HepG2 (cell line): ENCODE measurements at regions not wholly inside any gene's neighbourhood (a gene's known extent, or its start where the extent isn't known, plus 50 kb on each side); places are given as distances from the start of the nearest gene placed in this dataset.

Source experiments
- ATAC-seq: fragments of 200-7000 bp; cut with Tn5 transposase; 3 replicates; pipeline ENCODE4 v1.9.1; 2020; ENCODE audit warnings: mild to moderate bottlenecking, moderate library complexity
- BruUV-seq: library from RNA; stranded (reverse); fragments of 400-500 nt; replicated peaks from 2 replicates; lab custom pipeline; 2021; lab: Mats Ljungman, UMichigan
- CTCF ChIA-PET: fragments of 300-600 bp; formaldehyde crosslinking; extraction: SDS; loops from one replicate; lab custom pipeline; 2021; ENCODE audit warnings: low total read pairs, inconsistent platforms, low intra/inter-chr PET ratio; lab: Yijun Ruan, JAX
- POLR2A ChIA-PET: fragments of 350-600 bp; sonication (Branson Sonifier 250); formaldehyde crosslinking; loops from one replicate; lab custom pipeline; 2020; ENCODE audit warnings: antibody characterized with exemption, inconsistent platforms; lab: Yijun Ruan, JAX
- DNase-seq: peaks from one replicate; pipeline ENCODE4 v3.0.0-alpha.2; 2015; ENCODE audit warnings: low spot score
- FAIRE-seq: peaks from 3 replicates; lab custom pipeline; 2011; peaks lifted over from hg19 to GRCh38; lab: Jason Lieb, UNC
- H2AFZ ChIP-seq: one replicate; pipeline ENCODE4 v1.6.1; 2011; ENCODE audit warnings: low read length, inconsistent platforms
- H3K27ac ChIP-seq: fragments of 300-600 bp; 3 replicates; pipeline ENCODE4 v1.8.0; 2011; ENCODE audit warnings: mixed run types, mild to moderate bottlenecking, mixed read lengths, low read length, inconsistent platforms; ENCODE audit not compliant: insufficient read depth; ENCODE audit errors: extremely low read length
- H3K27me3 ChIP-seq, 2 experiments: fragments of 200-600 bp in 1 of 2; 2 replicates in 1 of 2; 3 replicates in 1 of 2; pipeline versions ENCODE4 v1.6.0 to v1.8.0; 2011; ENCODE audit warnings: low read length in 2 of 2, mild to moderate bottlenecking in 2 of 2, moderate library complexity in 2 of 2, inconsistent platforms in 1 of 2; ENCODE audit not compliant: insufficient read depth in 2 of 2, control insufficient read depth in 1 of 2
- H3K36me3 ChIP-seq, 2 experiments: fragments of 200-600 bp in 1 of 2; replicated peaks in 1 of 2; 2 replicates in 1 of 2; 3 replicates in 1 of 2; pipeline versions ENCODE4 v1.5.1 to v1.8.0; 2011; ENCODE audit warnings: low read length in 2 of 2, inconsistent platforms in 1 of 2; ENCODE audit not compliant: insufficient read depth in 2 of 2, control insufficient read depth in 1 of 2
- H3K4me1 ChIP-seq: 2 replicates; pipeline ENCODE4 v1.5.1; 2012; ENCODE audit warnings: low read length, inconsistent platforms; ENCODE audit not compliant: insufficient read depth
- H3K4me2 ChIP-seq: 2 replicates; pipeline ENCODE4 v1.6.0; 2011; ENCODE audit warnings: low read depth, low read length, inconsistent platforms
- H3K4me3 ChIP-seq, 3 experiments: fragments of 200-600 bp in 1 of 3; sonication (generic), shearing (Covaris generic) in 1 of 3; replicated peaks in 1 of 3; 2 replicates each; pipeline ENCODE4 v1.5.1; 2011 to 2016; ENCODE audit warnings: low read length in 3 of 3, inconsistent platforms in 2 of 3, low read depth in 2 of 3, mild to moderate bottlenecking in 2 of 3, control low read depth in 1 of 3, mixed read lengths in 1 of 3; ENCODE audit not compliant: insufficient read depth in 1 of 3
- H3K79me2 ChIP-seq: one replicate; pipeline ENCODE4 v1.6.1; 2011; ENCODE audit warnings: low read length, inconsistent platforms; ENCODE audit not compliant: insufficient read depth
- H3K9ac ChIP-seq: 2 replicates; pipeline ENCODE4 v1.6.0; 2011; ENCODE audit warnings: mild to moderate bottlenecking, low read depth, low read length, inconsistent platforms; ENCODE audit not compliant: insufficient read depth
- H3K9me3 ChIP-seq: 2 replicates; pipeline ENCODE4 v1.5.1; 2012; ENCODE audit warnings: mild to moderate bottlenecking, low read length
- H4K20me1 ChIP-seq: 2 replicates; pipeline ENCODE4 v1.6.0; 2011; ENCODE audit warnings: inconsistent platforms, mild to moderate bottlenecking, low read length, moderate library complexity; ENCODE audit not compliant: insufficient read depth
- BCL3 ChIP-seq: sonication (generic); formaldehyde crosslinking; IDR thresholded peaks from 2 replicates; pipeline ENCODE4 v1.5.1; 2020; ENCODE audit warnings: mild to moderate bottlenecking, missing genetic modification reagents, moderate library complexity
- CCDC6 ChIP-seq: sonication (generic); formaldehyde crosslinking; IDR thresholded peaks from 2 replicates; pipeline ENCODE4 v1.8.1; 2022; ENCODE audit warnings: mild to moderate bottlenecking, missing genetic modification reagents, moderate library complexity
- EHMT2 ChIP-seq: fragments of 200-600 bp; sonication (generic); IDR thresholded peaks from 2 replicates; pipeline ENCODE4 v1.7.0; 2017; ENCODE audit warnings: antibody characterized with exemption, low read depth, low read length, borderline replicate concordance
- KLF11 ChIP-seq: IDR thresholded peaks from 2 replicates; pipeline ENCODE4 v1.6.1; 2016; ENCODE audit warnings: missing compliant biosample characterization
- SALL2 ChIP-seq: sonication (generic); formaldehyde crosslinking; IDR thresholded peaks from 2 replicates; pipeline ENCODE4 v1.8.1; 2023; ENCODE audit warnings: mild to moderate bottlenecking, missing genetic modification reagents, inconsistent platforms
- ZBTB25 ChIP-seq: IDR thresholded peaks from 2 replicates; pipeline ENCODE4 v1.6.1; 2018; ENCODE audit warnings: missing genetic modification reagents
- ZBTB34 ChIP-seq: sonication (generic); formaldehyde crosslinking; IDR thresholded peaks from 2 replicates; pipeline ENCODE4 v1.8.0; 2022; ENCODE audit warnings: mild to moderate bottlenecking, missing genetic modification reagents
- ZFP62 ChIP-seq: sonication (generic); formaldehyde crosslinking; IDR thresholded peaks from 2 replicates; pipeline ENCODE4 v1.4.0; 2020; ENCODE audit warnings: missing genetic modification reagents
- ZNF362 ChIP-seq: sonication (generic); formaldehyde crosslinking; IDR thresholded peaks from 2 replicates; pipeline ENCODE4 v1.4.0; 2020; ENCODE audit warnings: missing genetic modification reagents, mild to moderate bottlenecking, borderline replicate concordance
- ZNF564 ChIP-seq: sonication (generic); formaldehyde crosslinking; IDR thresholded peaks from 2 replicates; pipeline ENCODE4 v1.8.1; 2023; ENCODE audit warnings: mild to moderate bottlenecking, missing genetic modification reagents
- ZNF646 ChIP-seq: sonication (generic); formaldehyde crosslinking; IDR thresholded peaks from 2 replicates; pipeline ENCODE4 v1.9.0; 2021; ENCODE audit warnings: mild to moderate bottlenecking, missing genetic modification reagents
- WGBS: methylation state at CpG from one replicate; pipeline ENCODE4 v1.1.6; 2017; ENCODE audit warnings: low lambda C conversion rate; 5-methylcytosine and 5-hydroxymethylcytosine counted together
- in situ Hi-C: cut with HindIII; loops from 2 replicates; pipeline ENCODE4 v1.10.0; 2017; ENCODE audit warnings: low pct_unique_long_range_greater_than_20kb; ENCODE audit not compliant: extremely low pct_ligation_motif_present
- intact Hi-C: fragments of 100-400 bp; cut with micrococcal nuclease; formaldehyde crosslinking; loops from one replicate; pipeline ENCODE4 v1.10.0; 2022; ENCODE audit not compliant: unreplicated experiment

GRCh38 chr14:104439625-104440024, 139.9 kb upstream of the C14orf180 start:
- H2AFZ ChIP-seq = no peak overlapping the region
- POLR2A ChIA-PET = no interaction called here
- no peaks in the 10 kb centered on the region for H4K20me1 ChIP-seq
- no peaks in the 10 kb centered on the region for H3K4me1 ChIP-seq
- no peak overlapping the region for H3K4me3 ChIP-seq
- no TSS peak for BruUV-seq
- intact Hi-C loops = no loop called here
- H3K4me2 ChIP-seq = no peak overlapping the region
- FAIRE-seq (no peak), DNase-seq (no peak), ATAC-seq (no peak)
- CTCF ChIA-PET = no interaction called here
- no peaks in the 10 kb centered on the region for H3K9me3 ChIP-seq
- H3K79me2 ChIP-seq = no peaks in the 10 kb centered on the region
- no peaks in the 10 kb centered on the region for H3K36me3 ChIP-seq
- 54% methylated on average over 9 of the region's 9 CpGs for WGBS
- peaks cover 5 to 40% of the 10 kb centered on the region in 2 experiments for H3K27me3 ChIP-seq
- no peak overlapping the region for H3K9ac ChIP-seq
- in situ Hi-C loops = no loop called here
- H3K27ac ChIP-seq = no peak overlapping the region
- no peak for TF ChIP-seq ZNF646 (CRISPR knock-in tag)
- TF ChIP-seq EHMT2 = no peak
- no peak for TF ChIP-seq SALL2 (CRISPR knock-in tag)
- no peak for TF ChIP-seq ZBTB25 (CRISPR knock-in tag)
- no peak for TF ChIP-seq ZNF564
- TF ChIP-seq KLF11 = no peak
- TF ChIP-seq ZBTB34 (CRISPR knock-in tag) = no peak
- no peak for TF ChIP-seq CCDC6 (CRISPR knock-in tag)
- no peak for TF ChIP-seq ZNF362
- TF ChIP-seq BCL3 (CRISPR knock-in tag) = no peak
- TF ChIP-seq ZFP62 (CRISPR knock-in tag) = no peak
